Astrocyte of the cerebellum (primary cell): ENCODE measurements at regions not wholly inside any gene's neighbourhood (a gene's known extent, or its start where the extent isn't known, plus 50 kb on each side); places are given as distances from the start of the nearest gene placed in this dataset.

Experiments used
- DNase-seq: peaks from one replicate; pipeline ENCODE4 v3.0.0-alpha.2; 2011; ENCODE audit warnings: low read depth
- H3K4me3 ChIP-seq: 2 replicates; pipeline ENCODE4 v1.5.1; 2011; ENCODE audit warnings: mild to moderate bottlenecking, low read depth, low read length, moderate library complexity
- CTCF ChIP-seq: IDR thresholded peaks from 2 replicates; pipeline ENCODE4 v1.5.1; 2012; ENCODE audit warnings: low read length, low read depth, moderate library complexity, mild to moderate bottlenecking; ENCODE audit errors: missing control alignments
- in situ Hi-C: cut with HindIII; loops from 2 replicates; pipeline ENCODE4 v1.10.0; 2017; ENCODE audit warnings: low sequenced_read_pairs

- in situ Hi-C loops = no loop called here
- TF ChIP-seq CTCF = no peak
- no peak for DNase-seq
- no peak overlapping the region for H3K4me3 ChIP-seq
Measured at GRCh38 chr18:42670860-42671259, 444.6 kb downstream of the RIT2 start.

DNA sequence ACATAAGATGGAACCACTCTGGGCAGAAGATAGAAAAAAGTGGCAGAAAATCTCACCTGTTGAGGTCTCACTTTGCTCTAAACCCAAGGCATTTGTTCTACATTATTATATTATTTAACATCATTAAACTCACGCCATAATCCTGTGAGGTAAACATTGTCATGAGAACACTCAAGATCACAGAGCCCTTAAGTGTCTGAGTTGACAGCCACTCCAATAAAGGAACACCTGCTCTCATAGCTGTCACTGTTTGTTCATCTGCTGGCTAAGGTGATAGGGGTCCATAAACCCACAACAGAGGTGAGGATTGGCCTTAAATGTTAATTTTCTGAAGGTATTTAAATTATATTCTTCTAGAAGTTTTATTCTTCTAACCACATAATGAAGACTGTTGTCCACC is 439.7 kb downstream of the RIT2 start:
- TF ChIP-seq CTCF = no peak
- H3K4me3 ChIP-seq = no peak overlapping the region
- no peak for DNase-seq
- in situ Hi-C loops = no loop called here

DNA sequence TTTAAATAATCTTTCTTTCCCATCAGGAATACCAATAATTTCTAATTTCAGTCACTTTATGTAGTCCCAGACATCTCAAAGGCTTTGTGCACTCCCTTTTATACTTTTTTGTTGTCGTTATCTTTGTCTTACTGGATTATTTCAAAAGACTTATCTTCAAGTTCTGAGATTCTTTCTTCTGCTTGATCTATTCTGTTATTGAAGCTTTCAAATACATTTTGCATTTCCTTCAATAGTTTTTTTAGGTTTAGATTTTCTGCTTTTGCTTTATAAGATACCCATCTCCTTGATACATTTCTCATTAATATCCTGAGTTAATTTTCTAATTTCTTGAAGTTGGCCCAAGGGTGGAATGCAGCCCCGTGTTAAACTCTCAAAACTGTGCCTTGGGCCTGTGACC is 432.4 kb downstream of the RIT2 start:
- no peak for TF ChIP-seq CTCF
- in situ Hi-C loops = no loop called here
- no peak overlapping the region for H3K4me3 ChIP-seq
- DNase-seq = no peak

DNA sequence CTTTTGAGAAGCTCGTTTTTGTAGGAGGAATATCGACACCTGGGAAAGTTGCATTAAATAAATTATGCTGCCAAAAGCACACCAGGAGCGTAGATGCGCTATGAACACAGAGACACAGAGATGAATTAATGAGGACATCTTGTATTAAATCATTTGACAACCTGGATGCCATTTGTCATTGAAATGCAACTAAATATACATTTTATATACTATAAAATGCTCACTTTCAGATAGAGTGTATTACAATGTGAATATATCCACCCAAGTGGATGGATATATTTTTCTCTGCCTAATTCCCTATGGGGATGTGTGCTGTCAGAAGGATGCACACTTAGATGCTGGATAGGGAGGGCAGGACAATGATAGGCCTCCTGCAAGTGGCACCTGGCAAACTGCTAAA is 426.2 kb downstream of the RIT2 start:
- no peak for DNase-seq
- no peak for TF ChIP-seq CTCF
- in situ Hi-C loops = no loop called here
- no peak overlapping the region for H3K4me3 ChIP-seq
